GM18505 (cell line): ENCODE measurements at regions not wholly inside any gene's neighbourhood (a gene's known extent, or its start where the extent isn't known, plus 50 kb on each side); places are given as distances from the start of the nearest gene placed in this dataset.
A peak's percentile ranks its signal among the peaks of the same experiment; 100 is the strongest.
"Not testable (repeated sequence)": the region's sequence is repeated elsewhere in the genome, so short reads cannot be mapped to it uniquely, and the experiment has no call there.

Experiments used
- ATAC-seq: cut with Tn5 transposase; IDR thresholded peaks from one replicate; pipeline ENCODE4 v1.9.1; 2021; ENCODE audit not compliant: unreplicated experiment
- POLR2A ChIP-seq: IDR thresholded peaks from 4 replicates; pipeline ENCODE4 v1.6.1; 2011; ENCODE audit warnings: borderline replicate concordance; ENCODE audit not compliant: insufficient read depth, insufficient read length; ENCODE audit errors: extremely low read depth

- no peak for TF ChIP-seq POLR2A
- ATAC-seq, result no peak
Measured at GRCh38 chr4:105050896-105051295, 95.8 kb upstream of the TET2 start.

GRCh38 chr4:105057370-105058105 is 89.1 kb upstream of the TET2 start:
- no peak for ATAC-seq
- no peak for TF ChIP-seq POLR2A

- no peak for ATAC-seq
- TF ChIP-seq POLR2A, result no peak
Measured at GRCh38 chr4:105058177-105058812, 88.4 kb upstream of the TET2 start.

- TF ChIP-seq POLR2A, result no peak
- ATAC-seq, result peak; percentile 26
Measured at GRCh38 chr4:105059337-105059736, 87.3 kb upstream of the TET2 start.

GRCh38 chr4:105060628-105061027 is 86.0 kb upstream of the TET2 start:
- peak; percentile 88 for ATAC-seq
- no peak for TF ChIP-seq POLR2A

- TF ChIP-seq POLR2A, result peak; percentile 11
- peak; percentile 37 for ATAC-seq
Measured at GRCh38 chr4:105061136-105061696, 85.5 kb upstream of the TET2 start.

- TF ChIP-seq POLR2A, result no peak
- no peak for ATAC-seq
Measured at GRCh38 chr4:105061731-105062130, 84.9 kb upstream of the TET2 start.

GRCh38 chr4:105066401-105066800 is 80.3 kb upstream of the TET2 start:
- no peak for ATAC-seq
- TF ChIP-seq POLR2A, result no peak

- no peak for TF ChIP-seq POLR2A
- no peak for ATAC-seq
Measured at GRCh38 chr4:105067431-105067830, 79.2 kb upstream of the TET2 start.

- TF ChIP-seq POLR2A, result no peak
Measured at GRCh38 chr4:105067946-105068345, 78.7 kb upstream of the TET2 start.

GRCh38 chr4:105068516-105068915 is 78.2 kb upstream of the TET2 start:
- no peak for TF ChIP-seq POLR2A
- no peak for ATAC-seq

More at GRCh38 chr4:105067946-105068345, 78.7 kb upstream of the TET2 start:
- ATAC-seq, result no peak

GRCh38 chr4:105072095-105072494 is 74.6 kb upstream of the TET2 start:
- ATAC-seq, result not testable (repeated sequence)

- ATAC-seq, result no peak
Measured at GRCh38 chr4:105074097-105074496, 72.6 kb upstream of the TET2 start.

GRCh38 chr4:105075045-105075444 is 71.6 kb upstream of the TET2 start:
- no peak for TF ChIP-seq POLR2A
- ATAC-seq, result no peak

More at GRCh38 chr4:105074097-105074496, 72.6 kb upstream of the TET2 start:
- no peak for TF ChIP-seq POLR2A
